Uterus (tissue), 3 donors: ENCODE measurements at regions not wholly inside any gene's neighbourhood (a gene's known extent, or its start where the extent isn't known, plus 50 kb on each side); places are given as distances from the start of the nearest gene placed in this dataset.
A peak's percentile ranks its signal among the peaks of the same experiment; 100 is the strongest.

Source experiments
- DNase-seq, 2 donors: peaks; one replicate each; pipeline ENCODE4 v3.0.0-alpha.2; 2019 to 2020
- H3K27ac ChIP-seq, 2 donors: fragments of 200-600 bp; sonication (generic); 1 replicate in 1 of 2; 2 replicates in 1 of 2; pipeline ENCODE4 v1.5.1; 2016 to 2018
- H3K27me3 ChIP-seq, 2 donors: fragments of 200-600 bp; sonication (generic); one replicate each; pipeline ENCODE4 v1.5.1; 2018 to 2019; ENCODE audit warnings: control low read depth in 1 of 2
- H3K36me3 ChIP-seq, 2 donors: fragments of 200-600 bp; sonication (generic); one replicate each; pipeline ENCODE4 v1.5.1; 2019; ENCODE audit warnings: control low read depth in 1 of 2
- H3K4me1 ChIP-seq, 2 donors: fragments of 200-600 bp; sonication (generic); one replicate each; pipeline ENCODE4 v1.5.1; 2018 to 2019; ENCODE audit warnings: control low read depth in 1 of 2
- H3K4me3 ChIP-seq, 2 donors: fragments of 200-600 bp; sonication (generic); 1 replicate in 1 of 2; 2 replicates in 1 of 2; pipeline ENCODE4 v1.5.1; 2018 to 2019; ENCODE audit warnings: mild to moderate bottlenecking in 1 of 2
- H3K9me3 ChIP-seq, 2 donors: fragments of 200-600 bp; sonication (generic); one replicate each; pipeline ENCODE4 v1.5.1; 2019; ENCODE audit warnings: control low read depth in 1 of 2
- CTCF ChIP-seq, 4 experiments: fragments of 200-600 bp in 2 of 4; fragments of 450-650 bp in 2 of 4; sonication (generic) in 2 of 4; IDR thresholded peaks; one replicate each; pipeline ENCODE4 v1.5.1; 2016 to 2019; ENCODE audit warnings: antibody characterized with exemption in 4 of 4, mild to moderate bottlenecking in 2 of 4, moderate library complexity in 1 of 4
- POLR2A ChIP-seq, 2 donors: fragments of 450-650 bp; IDR thresholded peaks; one replicate each; pipeline ENCODE4 v1.6.1; 2016; ENCODE audit warnings: antibody characterized with exemption in 2 of 2, mild to moderate bottlenecking in 1 of 2, moderate library complexity in 1 of 2
- intact Hi-C: fragments of 100-400 bp; cut with DNase I; formaldehyde crosslinking; loops from one replicate; pipeline ENCODE4 v1.15.1; 2023; ENCODE audit warnings: low total_unique reads
- donor health status: DM: yes; HTN: yes; CAD: no.

GRCh38 chr6:14361297-14361696 lies 243.7 kb downstream of the CD83 start:
- TF ChIP-seq POLR2A (IDR thresholded peaks at IDR 0.05) (no peak), CTCF (IDR thresholded peaks at IDR 0.05) (no peak)
- Histone ChIP-seq H3K9me3 (no peaks in the 10 kb centered on the region), H3K4me3 (no peak overlapping the region), H3K36me3 (no peaks in the 10 kb centered on the region), H3K4me1 (no peaks in the 10 kb centered on the region), H3K27me3 (no peaks in the 10 kb centered on the region), H3K27ac (no peak overlapping the region)
- DNase-seq, result no peak
- intact Hi-C loops, result no loop called here

- H3K27ac ChIP-seq, result no peak overlapping the region
- H3K9me3 ChIP-seq, result no peaks in the 10 kb centered on the region
- intact Hi-C loops, result no loop called here
- H3K36me3 ChIP-seq, result no peaks in the 10 kb centered on the region
- no peak for TF ChIP-seq CTCF (IDR thresholded peaks at IDR 0.05)
- no peaks in the 10 kb centered on the region for H3K27me3 ChIP-seq
- no peaks in the 10 kb centered on the region for H3K4me1 ChIP-seq
- DNase-seq, result no peak
- no peak overlapping the region for H3K4me3 ChIP-seq
Observed at GRCh38 chr6:14361956-14362587, 244.5 kb downstream of the CD83 start.

- intact Hi-C loops, result no loop called here
- no peak overlapping the region for H3K27ac ChIP-seq
- no peak overlapping the region for H3K4me3 ChIP-seq
- H3K27me3 ChIP-seq, result no peaks in the 10 kb centered on the region
- no peaks in the 10 kb centered on the region for H3K36me3 ChIP-seq
- no peaks in the 10 kb centered on the region for H3K9me3 ChIP-seq
- H3K4me1 ChIP-seq, result no peaks in the 10 kb centered on the region
- TF ChIP-seq CTCF (IDR thresholded peaks at IDR 0.05) (no peak), POLR2A (IDR thresholded peaks at IDR 0.05) (no peak)
- DNase-seq, result peak in 1 of 2 donors; percentile 16
Observed at GRCh38 chr6:14364370-14364769, 246.8 kb downstream of the CD83 start.

GRCh38 chr6:14365393-14365792 lies 247.8 kb downstream of the CD83 start:
- Histone ChIP-seq H3K27me3 (no peaks in the 10 kb centered on the region), H3K4me1 (no peaks in the 10 kb centered on the region), H3K9me3 (no peaks in the 10 kb centered on the region), H3K36me3 (no peaks in the 10 kb centered on the region), H3K27ac (no peak overlapping the region), H3K4me3 (no peak overlapping the region)
- intact Hi-C loops, result no loop called here
- TF ChIP-seq CTCF (IDR thresholded peaks at IDR 0.05) (no peak), POLR2A (IDR thresholded peaks at IDR 0.05) (no peak)
- no peak for DNase-seq

- TF ChIP-seq CTCF (IDR thresholded peaks at IDR 0.05), result no peak
- no peak for TF ChIP-seq POLR2A (IDR thresholded peaks at IDR 0.05)
- Histone ChIP-seq H3K27ac (no peak overlapping the region), H3K9me3 (no peaks in the 10 kb centered on the region), H3K4me1 (no peaks in the 10 kb centered on the region), H3K36me3 (no peaks in the 10 kb centered on the region), H3K27me3 (no peaks in the 10 kb centered on the region), H3K4me3 (no peak overlapping the region)
- intact Hi-C loops, result no loop called here
- DNase-seq, result no peak
Observed at GRCh38 chr6:14366315-14366714, 248.7 kb downstream of the CD83 start.
